ENCODE measurements at regions not wholly inside any gene's neighbourhood (a gene's known extent, or its start where the extent isn't known, plus 50 kb on each side); places are given as distances from the start of the nearest gene placed in this dataset.

DNA sequence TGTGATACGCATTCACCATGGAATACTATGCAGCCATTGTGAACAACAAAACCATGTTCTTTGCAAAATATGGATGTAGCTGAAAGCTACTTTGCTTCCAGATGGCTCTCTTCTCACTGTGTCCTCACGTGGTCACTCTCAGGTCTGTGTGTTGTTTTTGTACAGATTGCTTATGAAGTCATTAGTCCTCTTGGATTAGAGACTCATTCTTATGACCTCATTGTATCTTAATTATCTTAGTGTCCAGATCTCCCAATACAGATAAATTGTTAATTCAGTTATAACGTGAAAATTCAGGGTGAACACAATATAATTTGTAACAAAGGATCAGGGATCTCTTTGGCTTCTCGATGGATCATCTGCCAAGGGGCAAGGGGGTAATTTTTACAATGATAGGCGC lies 100.4 kb upstream of the TOP3B start:
- TF ChIP-seq, protein P1, sequence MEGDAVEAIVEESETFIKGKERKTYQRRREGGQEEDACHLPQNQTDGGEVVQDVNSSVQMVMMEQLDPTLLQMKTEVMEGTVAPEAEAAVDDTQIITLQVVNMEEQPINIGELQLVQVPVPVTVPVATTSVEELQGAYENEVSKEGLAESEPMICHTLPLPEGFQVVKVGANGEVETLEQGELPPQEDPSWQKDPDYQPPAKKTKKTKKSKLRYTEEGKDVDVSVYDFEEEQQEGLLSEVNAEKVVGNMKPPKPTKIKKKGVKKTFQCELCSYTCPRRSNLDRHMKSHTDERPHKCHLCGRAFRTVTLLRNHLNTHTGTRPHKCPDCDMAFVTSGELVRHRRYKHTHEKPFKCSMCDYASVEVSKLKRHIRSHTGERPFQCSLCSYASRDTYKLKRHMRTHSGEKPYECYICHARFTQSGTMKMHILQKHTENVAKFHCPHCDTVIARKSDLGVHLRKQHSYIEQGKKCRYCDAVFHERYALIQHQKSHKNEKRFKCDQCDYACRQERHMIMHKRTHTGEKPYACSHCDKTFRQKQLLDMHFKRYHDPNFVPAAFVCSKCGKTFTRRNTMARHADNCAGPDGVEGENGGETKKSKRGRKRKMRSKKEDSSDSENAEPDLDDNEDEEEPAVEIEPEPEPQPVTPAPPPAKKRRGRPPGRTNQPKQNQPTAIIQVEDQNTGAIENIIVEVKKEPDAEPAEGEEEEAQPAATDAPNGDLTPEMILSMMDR (IDR thresholded peaks at IDR 0.05) = no peak
- TF ChIP-seq POLR2AphosphoS5 (IDR thresholded peaks at IDR 0.05) = no peak
- TF ChIP-seq POLR2A (IDR thresholded peaks at IDR 0.05) = no peak
- no peak for TF ChIP-seq EP300 (IDR thresholded peaks at IDR 0.05)
